Stimulated activated CD4-positive, alpha-beta T cell treated with anti-CD3 and anti-CD28 coated beads, TNF-alpha, amount 100 ng/mL, for 1 hour (primary cell): ENCODE measurements at regions not wholly inside any gene's neighbourhood (a gene's known extent, or its start where the extent isn't known, plus 50 kb on each side); places are given as distances from the start of the nearest gene placed in this dataset.

ENCODE experiments used
- DNase-seq, 3 donors: peaks; one replicate each; pipeline ENCODE4 v3.0.0-alpha.2; 2020; ENCODE audit warnings: low read depth in 3 of 3, low spot score in 1 of 3

DNA sequence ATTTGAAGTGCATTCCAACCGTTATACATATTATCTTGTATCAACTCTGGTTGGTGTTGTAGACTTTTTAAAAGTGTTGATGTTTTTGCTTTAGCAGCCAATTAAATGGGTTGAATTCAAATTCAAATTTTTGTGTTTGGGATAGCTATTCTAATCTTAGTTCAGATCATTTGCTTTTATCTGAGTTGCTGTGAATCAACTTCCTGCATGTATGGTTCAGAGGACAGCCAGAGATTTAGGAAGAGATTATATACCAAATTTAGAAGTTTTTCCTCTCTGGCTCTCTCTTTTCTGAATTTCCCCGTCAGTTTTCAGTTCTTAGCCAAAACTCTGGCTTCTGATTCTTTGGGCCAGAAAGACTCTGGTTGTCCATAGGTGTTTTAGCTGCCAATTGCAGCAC lies 415.5 kb downstream of the NUF2 start:
- DNase-seq = no peak

DNA sequence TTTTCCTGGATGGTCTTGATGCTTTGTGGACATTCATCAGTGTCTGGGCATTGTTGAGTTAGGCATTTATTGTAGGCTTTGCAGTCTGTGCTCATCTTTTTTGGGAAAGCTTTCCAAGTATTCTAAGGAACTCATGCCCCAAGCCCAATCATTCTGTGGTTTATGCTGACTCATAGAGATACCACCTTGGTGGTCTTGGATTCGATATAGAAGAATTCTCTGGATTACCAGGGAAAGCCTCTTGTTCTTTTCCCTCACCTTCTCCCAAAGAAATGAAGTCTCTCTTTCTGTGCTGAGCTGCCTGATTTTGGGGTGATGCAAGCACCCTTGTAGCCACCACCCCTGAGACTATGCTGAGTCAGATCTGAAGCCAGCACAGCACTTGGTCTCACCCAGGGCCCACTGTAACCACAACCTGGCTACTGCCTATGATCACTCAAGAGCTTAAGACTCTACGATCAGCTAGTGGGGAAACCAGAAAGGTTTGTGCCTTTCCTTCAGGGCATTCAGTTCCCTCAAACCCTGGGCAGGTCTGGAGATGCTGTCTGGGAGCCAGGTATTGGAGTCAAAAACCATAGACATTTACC lies 422.6 kb downstream of the NUF2 start:
- no peak for DNase-seq

DNA sequence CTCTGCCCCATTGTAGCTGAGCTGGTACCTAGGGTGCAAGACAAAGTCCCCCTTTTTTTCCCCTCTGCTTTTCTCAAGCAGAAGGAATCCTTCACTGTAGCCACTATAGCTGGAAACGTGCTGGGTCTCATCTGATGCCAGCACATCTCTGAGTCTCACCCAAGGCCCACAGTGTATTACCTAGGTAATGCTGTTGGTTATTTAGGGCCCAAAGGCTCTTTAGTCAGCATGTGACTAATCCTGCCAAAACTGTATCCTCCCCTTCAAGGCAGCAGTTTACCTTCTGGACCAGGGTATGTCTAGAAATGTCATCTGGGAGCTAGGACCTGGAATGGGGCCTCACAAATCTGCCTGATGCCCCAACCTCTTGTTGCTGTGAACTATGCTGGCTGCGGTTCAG lies 423.4 kb downstream of the NUF2 start:
- no peak for DNase-seq

DNA sequence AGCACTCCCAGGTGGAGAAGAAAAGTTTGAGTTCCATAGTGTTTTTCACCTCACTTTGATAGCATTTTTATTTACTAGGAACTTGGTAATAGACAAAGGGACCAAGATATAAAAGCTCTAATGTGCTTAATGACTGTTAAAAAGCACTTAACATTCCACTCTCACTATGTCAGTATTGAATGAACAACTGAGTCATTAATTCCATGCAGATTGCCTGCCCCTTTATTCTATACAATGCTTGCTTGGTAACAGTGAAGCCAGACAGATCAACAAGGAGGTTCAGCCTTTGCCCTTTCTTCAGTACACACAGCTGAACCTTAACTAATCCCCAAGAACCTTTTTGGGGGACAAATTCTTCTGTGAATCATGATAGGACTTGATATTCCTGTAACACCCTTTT lies 425.5 kb downstream of the NUF2 start:
- no peak for DNase-seq

DNA sequence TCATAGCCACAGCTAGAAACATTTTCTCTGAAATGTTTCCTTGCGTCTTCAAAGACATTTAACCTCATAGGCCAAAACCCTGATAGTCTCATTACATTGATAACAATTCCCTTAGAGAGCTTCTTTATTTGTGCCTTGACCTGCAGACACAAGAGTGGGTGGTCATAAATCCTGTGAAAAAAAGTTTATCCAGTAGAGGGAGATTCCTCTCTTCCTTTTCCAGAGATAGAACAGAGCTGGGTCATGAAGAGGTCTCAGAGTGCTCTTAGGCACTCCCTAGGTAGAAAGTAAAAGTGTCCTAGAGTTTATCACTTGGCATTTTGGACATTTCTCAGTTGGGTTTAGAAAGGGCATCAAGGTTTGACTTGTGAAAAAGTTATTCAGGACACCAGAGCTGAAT lies 426.1 kb downstream of the NUF2 start:
- no peak for DNase-seq

DNA sequence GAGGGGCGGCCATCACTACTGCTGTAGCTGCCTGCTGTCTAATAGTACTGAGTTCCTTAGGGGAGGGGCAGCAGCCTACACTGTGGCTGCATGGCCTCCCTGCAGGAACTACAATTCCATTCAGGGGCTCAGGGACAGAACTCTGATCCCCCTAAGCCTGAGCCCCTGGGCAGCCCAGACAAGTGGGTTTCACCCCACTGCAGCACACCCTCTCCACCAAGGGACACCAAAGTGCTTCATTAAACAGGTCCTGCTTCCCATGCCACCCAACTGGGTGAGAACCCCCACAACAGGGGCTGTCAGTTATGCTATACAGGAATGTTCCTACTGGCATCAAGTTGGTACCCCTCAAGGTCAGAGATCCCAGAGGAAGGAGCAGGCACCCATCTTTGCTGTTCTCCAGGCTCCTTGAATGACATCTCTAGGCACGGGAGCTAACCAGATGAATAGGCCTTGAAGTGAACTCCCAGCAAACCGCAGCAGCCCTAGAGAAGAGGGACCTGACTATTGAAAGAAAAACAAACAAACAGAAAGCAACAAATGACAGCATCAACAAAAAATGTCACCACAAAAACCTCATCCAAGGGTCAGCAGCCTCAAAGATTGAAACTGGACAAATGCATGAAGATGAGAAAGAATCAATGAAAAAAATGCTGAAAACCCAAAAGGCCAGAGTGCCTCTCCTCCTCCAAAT lies 437.4 kb downstream of the NUF2 start:
- no peak for DNase-seq

DNA sequence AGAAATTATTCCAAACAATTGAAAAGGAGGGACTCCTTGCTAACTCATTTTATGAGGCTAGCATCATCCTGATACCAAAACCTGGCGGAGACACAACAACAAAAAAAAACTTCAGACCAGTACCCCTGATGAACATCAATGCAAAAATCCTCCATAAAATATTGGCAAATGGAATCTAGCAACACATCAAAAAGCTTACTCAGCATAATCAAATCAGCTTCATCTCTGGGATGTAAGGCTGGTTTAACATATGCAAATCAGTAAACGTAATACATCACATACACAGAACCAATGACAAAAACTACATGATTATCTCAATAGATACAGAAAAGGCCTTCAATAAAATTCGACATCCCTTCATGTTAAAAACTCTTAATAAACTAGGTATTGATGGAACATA lies 440.1 kb downstream of the NUF2 start:
- DNase-seq = no peak

DNA sequence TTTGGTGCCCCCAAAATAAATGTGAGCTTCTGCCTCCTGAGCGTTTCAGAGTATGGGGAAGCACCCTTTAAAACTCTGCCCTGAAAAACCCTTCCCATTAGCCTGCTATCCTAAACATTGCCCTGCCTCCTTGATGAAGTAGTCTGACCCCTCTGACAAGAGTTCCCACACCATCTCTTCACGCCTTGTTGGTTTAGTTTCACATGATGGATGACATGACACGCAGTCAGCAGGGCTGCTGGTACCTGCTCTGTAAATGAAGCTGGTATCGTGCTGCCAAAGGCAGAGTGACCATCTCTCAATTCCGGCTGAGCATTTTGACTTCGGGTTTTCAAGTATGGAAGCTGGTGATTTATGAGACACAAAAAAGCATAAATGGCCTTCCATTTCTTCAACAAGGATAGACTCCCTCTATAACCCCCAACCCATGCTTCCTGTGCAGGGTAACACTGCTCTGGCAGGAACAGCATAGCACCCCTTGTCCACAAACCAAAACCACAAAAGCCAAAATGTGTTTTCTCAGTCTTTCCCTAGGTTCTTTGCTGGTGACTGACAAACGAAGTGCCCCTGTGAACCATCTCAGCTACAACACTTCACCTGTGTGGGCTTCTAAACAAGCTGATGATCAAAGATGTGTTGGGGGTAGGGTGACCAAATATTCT lies 444.6 kb downstream of the NUF2 start:
- no peak for DNase-seq

DNA sequence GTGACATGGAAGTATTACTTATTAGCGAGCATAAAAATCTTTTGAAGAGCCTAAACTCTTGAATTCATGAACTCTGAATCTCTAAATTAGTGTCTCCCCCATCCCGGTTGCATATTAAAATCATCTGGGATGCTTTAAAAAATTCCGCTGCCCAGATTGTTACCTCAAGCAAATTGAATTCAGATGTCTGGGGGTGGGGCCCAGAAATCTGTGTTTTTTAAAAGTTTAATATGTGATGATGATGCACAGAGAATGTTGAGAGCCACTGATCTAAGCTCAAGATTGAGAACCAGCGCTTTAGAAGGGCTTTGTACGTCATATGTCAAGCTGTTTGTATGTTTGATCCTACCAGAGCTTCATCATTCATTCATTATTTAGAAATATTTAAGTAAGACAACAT lies 446.8 kb downstream of the NUF2 start:
- no peak for DNase-seq

DNA sequence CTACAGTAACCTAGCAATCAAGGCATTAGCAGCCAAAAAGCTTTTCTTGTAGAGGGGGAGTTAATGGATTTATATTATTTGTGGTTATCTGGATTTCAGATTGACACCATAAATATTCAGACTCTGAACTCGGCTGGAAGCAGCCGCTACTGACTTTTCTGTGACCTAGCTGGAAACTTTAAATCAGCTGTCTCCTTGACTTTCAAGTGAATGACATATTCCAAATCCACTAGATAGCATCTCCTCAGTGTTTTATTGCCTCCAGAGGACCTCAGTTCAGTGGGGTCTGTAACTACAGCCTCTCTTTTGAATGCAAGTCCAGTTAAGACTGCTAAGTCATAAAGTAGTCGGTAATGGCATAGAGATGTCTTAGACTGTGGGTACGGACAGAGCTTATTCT lies 448.5 kb downstream of the NUF2 start:
- DNase-seq = no peak

DNA sequence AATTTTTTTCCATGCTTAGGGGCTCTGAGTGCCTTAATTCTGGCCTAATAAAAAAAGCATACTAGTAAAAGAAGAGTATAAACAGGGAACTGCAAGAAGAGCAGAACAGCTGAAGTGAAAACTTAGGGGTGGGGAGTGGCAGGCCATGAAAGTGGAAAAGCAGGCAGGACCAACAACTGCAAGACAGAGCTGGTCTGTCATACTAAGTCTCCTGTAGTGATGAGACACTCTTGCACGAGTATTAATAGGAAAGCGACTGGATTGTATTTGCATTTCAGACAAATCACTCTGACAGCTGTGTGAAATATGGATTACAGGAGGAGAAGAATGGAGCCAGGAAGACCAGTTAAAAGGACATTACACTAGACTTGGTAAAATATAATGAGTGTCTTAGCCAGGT lies 449.9 kb downstream of the NUF2 start:
- DNase-seq = no peak

DNA sequence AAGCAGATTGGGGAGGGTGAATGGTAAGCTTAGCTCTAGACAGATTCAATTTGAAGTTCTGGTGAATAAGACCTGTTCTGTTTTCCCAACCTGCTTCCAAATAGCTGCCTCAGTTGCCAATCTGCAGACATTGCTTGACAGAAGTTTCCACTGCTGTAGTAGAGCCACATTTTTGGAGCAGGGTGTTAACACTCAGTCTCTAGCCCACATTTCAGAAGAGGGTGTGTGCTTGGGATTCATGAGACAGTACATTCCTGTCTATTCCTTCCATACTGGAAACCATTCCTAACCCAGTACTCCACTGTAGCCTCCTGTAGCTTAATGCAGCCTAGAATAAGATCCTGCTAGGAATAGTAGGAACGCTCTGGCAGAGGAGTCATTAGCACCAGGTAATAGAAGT lies 450.5 kb downstream of the NUF2 start:
- no peak for DNase-seq

DNA sequence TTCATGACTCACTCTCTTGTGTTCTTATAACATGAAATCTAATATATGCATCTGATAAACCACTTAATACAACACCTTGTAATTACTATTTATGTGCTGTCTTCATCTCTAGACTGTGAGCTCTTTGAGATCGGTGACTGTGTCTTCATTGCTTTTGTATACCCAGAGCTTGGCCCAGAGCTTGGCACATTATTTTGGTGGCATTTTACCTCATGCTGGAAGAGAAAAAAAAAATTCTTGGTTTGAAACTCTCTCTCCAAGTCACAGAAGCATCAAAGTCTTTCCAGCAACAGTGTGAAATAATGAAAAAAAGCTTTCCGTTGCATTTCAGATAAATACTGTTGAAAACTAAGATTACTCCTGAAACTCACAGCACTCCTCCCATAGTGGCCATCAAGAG lies 451.6 kb downstream of the NUF2 start:
- DNase-seq = no peak

DNA sequence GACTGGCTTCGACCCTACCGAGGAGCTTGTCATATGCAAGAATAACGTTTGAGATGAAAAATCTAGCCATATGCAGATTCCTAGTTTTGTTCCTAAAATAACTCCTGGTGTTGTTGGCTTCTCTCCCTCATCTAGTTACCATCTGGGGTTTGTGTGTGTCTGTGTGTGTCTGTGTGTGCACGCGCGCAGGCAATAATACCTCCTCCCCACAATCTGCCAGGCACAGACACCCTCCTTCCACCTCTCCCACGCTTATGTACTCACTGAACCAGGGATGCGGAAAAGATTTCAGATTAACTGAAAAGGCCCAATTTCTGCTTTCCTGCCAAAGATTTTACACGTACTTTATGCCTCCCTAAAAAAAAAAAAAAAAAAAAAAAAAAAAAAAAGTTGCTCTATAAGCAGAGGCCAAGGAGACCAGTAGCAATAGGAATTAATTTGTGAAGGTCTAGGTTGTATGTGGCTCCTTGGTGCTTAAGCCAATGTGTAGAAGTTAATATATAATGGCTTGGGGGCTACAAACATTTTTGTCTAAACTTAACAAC lies 452.7 kb downstream of the NUF2 start:
- DNase-seq = no peak

DNA sequence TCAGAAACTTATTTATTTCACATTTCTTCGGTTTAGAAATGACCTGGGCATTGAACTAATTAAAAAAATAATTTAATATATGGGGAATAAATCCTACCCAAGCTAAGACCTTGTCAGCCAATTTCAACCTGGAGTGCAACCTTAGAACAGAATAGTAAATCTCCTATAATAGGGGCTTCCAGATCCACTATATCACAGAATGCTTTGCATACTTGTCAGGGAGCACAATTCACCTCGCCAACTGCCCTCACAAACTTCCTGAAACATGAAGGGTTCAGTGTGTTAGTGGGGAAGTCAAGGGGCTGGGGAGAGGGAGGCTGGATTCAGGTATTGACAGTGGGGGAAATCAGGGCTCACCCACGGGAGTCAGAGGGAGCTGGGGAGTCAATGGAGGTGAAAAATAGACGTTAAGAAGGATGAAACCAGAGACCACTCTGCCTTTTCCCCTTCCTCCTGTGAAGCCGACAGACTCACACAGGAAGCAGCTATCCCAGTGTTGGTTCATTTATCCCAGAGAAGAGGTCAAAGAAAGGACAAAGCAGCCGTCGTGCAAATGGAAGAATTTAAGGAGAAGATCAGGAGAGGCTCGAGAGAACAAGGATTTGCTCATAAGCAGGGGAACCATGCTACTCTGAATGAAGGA lies 453.3 kb downstream of the NUF2 start:
- no peak for DNase-seq

DNA sequence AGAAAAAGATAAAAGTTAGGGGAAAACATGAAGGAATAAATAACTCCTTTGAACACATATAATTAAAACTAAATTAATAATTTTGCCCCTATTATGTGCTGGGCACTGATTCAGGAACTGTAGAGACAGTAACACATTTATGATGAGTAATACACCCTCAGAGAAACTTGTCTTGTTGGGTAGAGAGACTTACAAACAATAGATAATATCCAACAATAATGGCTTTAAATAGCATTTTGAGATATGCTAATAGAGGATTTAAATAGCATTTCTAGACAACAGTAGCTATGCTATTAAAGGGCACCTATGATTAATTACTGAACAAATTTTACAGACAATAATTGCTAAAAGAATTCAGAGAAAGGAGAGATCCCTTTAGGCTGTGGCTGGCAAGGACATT lies 455.5 kb downstream of the NUF2 start:
- no peak for DNase-seq

DNA sequence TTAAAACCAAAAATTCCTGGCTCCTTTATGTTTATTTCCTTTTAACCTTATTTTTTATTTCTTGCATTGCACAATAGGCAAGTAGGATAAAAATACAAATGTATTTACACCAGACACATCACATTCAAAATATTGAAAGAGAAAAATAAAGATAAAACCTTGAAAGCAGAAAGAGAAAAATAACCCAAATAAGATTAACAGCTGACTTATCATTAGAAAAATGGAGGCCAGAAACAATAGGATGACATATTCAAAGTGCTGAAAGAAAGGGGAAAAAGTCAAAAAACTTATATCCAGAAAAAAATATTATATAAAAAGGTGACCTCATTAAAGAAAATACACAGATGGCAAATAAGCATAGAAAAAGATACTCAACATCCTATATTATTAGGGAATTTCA lies 459.4 kb downstream of the NUF2 start:
- DNase-seq = no peak

DNA sequence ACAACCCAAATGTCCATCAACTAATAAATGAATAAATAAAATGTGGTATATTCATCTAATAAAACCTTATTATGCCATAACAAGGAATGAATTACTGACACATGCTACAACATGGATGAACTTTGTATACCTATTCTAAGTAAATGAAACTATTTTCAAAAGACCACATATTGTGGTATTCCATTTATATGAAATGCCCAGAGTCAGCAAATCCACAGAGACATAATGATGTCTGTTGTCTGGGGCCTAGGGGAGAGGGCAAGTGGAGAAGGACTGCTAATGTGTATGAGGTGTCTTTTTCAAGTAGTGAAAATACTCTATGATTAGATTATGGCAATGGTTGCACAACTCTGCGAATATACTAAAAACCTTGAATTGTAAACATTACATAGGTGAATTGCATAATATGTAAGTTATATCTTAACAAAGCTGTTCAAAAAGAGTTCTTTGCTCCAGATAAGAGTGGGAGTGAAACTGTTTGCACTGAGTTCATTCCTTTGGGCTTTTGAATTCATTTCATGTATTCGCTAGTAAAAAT lies 464.2 kb downstream of the NUF2 start:
- no peak for DNase-seq

DNA sequence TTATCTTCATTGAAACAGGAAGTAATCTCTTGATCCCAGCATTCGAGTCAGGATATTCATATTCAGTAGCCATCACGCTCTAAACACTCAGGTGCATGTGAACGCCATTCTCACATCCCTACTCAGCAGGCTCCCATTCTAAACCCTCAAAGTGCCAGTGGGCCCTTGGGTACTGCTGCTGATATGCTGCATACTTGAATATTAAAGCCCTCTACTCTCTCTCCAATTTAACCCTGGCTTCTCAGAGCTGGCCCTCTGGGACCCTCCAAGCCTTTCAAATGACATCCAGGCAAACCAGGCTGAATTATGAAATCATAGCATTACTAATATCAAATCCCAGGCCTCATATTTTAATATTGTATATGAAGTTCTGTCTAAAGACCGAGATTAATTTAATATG lies 468.2 kb downstream of the NUF2 start:
- no peak for DNase-seq

DNA sequence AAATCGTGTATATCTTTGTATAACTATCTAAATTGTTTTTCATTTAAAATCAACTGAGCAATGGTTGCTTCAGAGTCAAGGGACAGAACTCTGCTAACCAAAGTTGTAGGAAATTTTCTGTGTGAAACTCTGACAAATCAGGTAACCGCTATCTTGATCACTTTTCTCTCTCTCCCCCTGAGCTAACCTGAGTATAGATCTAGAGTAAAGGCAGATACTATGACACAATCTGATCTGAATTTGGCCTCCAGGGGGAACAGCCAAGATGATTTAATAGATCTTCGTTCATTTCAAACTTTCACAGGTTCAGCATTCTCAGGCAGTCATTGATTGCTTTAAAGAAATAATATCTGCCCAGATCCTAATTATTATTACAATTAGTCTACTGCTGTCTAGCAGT lies 472.8 kb downstream of the NUF2 start:
- DNase-seq = no peak

DNA sequence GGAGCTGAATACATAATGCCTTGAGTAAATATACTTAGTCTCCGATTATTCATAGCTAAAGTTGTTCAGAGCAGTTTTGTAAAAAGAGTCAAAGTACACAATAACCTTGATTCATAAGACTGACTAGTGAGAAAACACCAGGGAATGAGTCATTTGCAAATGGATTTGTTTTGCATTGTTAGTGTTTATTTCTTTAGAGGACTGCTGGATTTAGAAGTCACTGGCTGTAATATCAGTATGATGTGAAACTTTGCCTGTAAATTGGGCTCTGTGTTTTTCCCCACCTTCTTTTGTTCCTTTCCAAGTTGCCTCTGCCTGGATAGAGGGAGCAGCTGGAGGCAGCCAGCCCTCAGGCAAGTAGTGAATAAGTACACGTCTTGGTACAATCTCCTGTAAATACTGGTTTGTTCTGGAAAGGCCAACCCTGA lies 474.7 kb downstream of the NUF2 start:
- DNase-seq = no peak

DNA sequence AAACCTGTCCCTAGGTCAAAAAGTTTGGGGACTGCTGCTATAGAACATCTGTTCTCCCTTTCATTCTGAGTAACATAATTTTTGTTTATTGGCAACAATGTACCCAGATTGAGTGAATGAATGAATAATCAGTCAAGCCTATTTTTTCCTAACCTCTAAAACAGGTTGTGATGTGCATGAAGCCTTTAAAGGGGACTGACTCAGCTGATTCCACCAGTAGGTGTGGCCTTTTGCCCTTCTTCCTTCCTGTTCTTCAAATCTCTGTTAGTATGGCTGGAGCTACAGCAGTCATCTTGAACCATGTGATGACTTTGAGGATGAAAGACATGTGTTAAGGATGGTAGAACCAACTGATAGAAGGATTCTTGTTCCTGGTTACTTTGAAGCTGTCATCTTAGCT lies 476.1 kb downstream of the NUF2 start:
- no peak for DNase-seq
